ENCODE measurements at regions not wholly inside any gene's neighbourhood (a gene's known extent, or its start where the extent isn't known, plus 50 kb on each side); places are given as distances from the start of the nearest gene placed in this dataset.

- TF ChIP-seq CTCF (IDR thresholded peaks at IDR 0.05), result no peak
- no peak for TF ChIP-seq POLR2A (IDR thresholded peaks at IDR 0.05)
These were observed 249.7 kb downstream of the IKZF2 start for GRCh38 chr2:212901604-212902275.
